DOHH2 (cell line): ENCODE measurements at regions not wholly inside any gene's neighbourhood (a gene's known extent, or its start where the extent isn't known, plus 50 kb on each side); places are given as distances from the start of the nearest gene placed in this dataset.

ENCODE experiments used
- H3F3A ChIP-seq: fragments of 200-600 bp; sonication (generic), shearing (Covaris generic); 2 replicates; pipeline ENCODE4 v1.6.0; 2016; ENCODE audit warnings: antibody characterized with exemption, mild to moderate bottlenecking; ENCODE audit not compliant: control insufficient read depth, insufficient read depth
- H3K27ac ChIP-seq: fragments of 200-600 bp; sonication (generic); 2 replicates; pipeline ENCODE4 v1.5.1; 2014; ENCODE audit warnings: low read depth, mild to moderate bottlenecking, low read length, moderate library complexity
- H3K27me3 ChIP-seq: fragments of 200-600 bp; sonication (generic); 2 replicates; pipeline ENCODE4 v1.6.1; 2014; ENCODE audit warnings: mild to moderate bottlenecking, low read length, mixed read lengths; ENCODE audit not compliant: control insufficient read depth
- H3K36me3 ChIP-seq: fragments of 200-600 bp; sonication (generic); 2 replicates; pipeline ENCODE4 v1.6.1; 2014; ENCODE audit warnings: mild to moderate bottlenecking, low read length, moderate library complexity, mixed read lengths; ENCODE audit not compliant: control insufficient read depth
- H3K4me1 ChIP-seq: fragments of 200-600 bp; sonication (generic); 2 replicates; pipeline ENCODE4 v1.6.1; 2014; ENCODE audit warnings: mild to moderate bottlenecking, low read length, mixed read lengths; ENCODE audit not compliant: control insufficient read depth
- H3K4me2 ChIP-seq: fragments of 200-600 bp; sonication (generic); 2 replicates; pipeline ENCODE4 v1.6.0; 2014; ENCODE audit warnings: mild to moderate bottlenecking, low read length, moderate library complexity
- H3K4me3 ChIP-seq: fragments of 200-600 bp; sonication (generic); 2 replicates; pipeline ENCODE4 v1.5.1; 2014; ENCODE audit warnings: mild to moderate bottlenecking, low read length, mixed read lengths
- H3K79me2 ChIP-seq: fragments of 200-600 bp; sonication (generic); 2 replicates; pipeline ENCODE4 v1.6.1; 2014; ENCODE audit warnings: mild to moderate bottlenecking, low read length, mixed read lengths; ENCODE audit not compliant: control insufficient read depth
- H3K9me2 ChIP-seq: fragments of 200-600 bp; sonication (generic); replicated peaks from 2 replicates; pipeline ENCODE4 v1.6.1; 2014; ENCODE audit warnings: mild to moderate bottlenecking, low read length, mixed read lengths; ENCODE audit not compliant: control insufficient read depth
- H3K9me3 ChIP-seq: fragments of 200-600 bp; sonication (generic); 2 replicates; pipeline ENCODE4 v1.6.1; 2014; ENCODE audit warnings: antibody characterized with exemption, low read length, mixed read lengths; ENCODE audit not compliant: control insufficient read depth, insufficient read depth
- H4K20me1 ChIP-seq: fragments of 200-600 bp; sonication (generic); 2 replicates; pipeline ENCODE4 v1.6.0; 2014; ENCODE audit warnings: low read depth, mild to moderate bottlenecking, antibody characterized with exemption, low read length, moderate library complexity; ENCODE audit not compliant: control insufficient read depth, insufficient read depth
- CTCF ChIP-seq: fragments of 200-600 bp; sonication (generic); IDR thresholded peaks from one replicate; pipeline ENCODE4 v1.5.1; 2014; ENCODE audit warnings: antibody characterized with exemption, mild to moderate bottlenecking, low read depth, low read length; ENCODE audit not compliant: poor library complexity, severe bottlenecking
- EZH2phosphoT487 ChIP-seq: fragments of 200-600 bp; sonication (generic); IDR thresholded peaks from 2 replicates; pipeline ENCODE4 v1.6.1; 2017; ENCODE audit warnings: borderline replicate concordance, mild to moderate bottlenecking, antibody characterized with exemption, low read length, moderate library complexity, mixed read lengths

GRCh38 chr4:60133375-60133774, 1066.8 kb upstream of the ADGRL3 start:
- Histone ChIP-seq H3K9me2 (no peaks in the 10 kb centered on the region), H3K36me3 (no peaks in the 10 kb centered on the region), H3K4me1 (no peaks in the 10 kb centered on the region), H3K79me2 (no peaks in the 10 kb centered on the region), H3K4me3 (no peak overlapping the region), H3K4me2 (no peak overlapping the region), H3K9me3 (no peaks in the 10 kb centered on the region), H4K20me1 (no peaks in the 10 kb centered on the region), H3K27me3 (no peaks in the 10 kb centered on the region), H3K27ac (no peak overlapping the region), H3F3A (no peaks in the 10 kb centered on the region)
- TF ChIP-seq CTCF, result no peak
- no peak for TF ChIP-seq EZH2phosphoT487

- Histone ChIP-seq H3K27ac (no peak overlapping the region), H3K79me2 (no peaks in the 10 kb centered on the region), H3K4me2 (no peak overlapping the region), H3K4me3 (no peak overlapping the region), H3K9me3 (no peaks in the 10 kb centered on the region), H3K27me3 (no peaks in the 10 kb centered on the region), H3K36me3 (no peaks in the 10 kb centered on the region), H3K9me2 (no peaks in the 10 kb centered on the region), H3F3A (no peaks in the 10 kb centered on the region), H4K20me1 (no peaks in the 10 kb centered on the region), H3K4me1 (no peaks in the 10 kb centered on the region)
- no peak for TF ChIP-seq CTCF
- TF ChIP-seq EZH2phosphoT487, result no peak
These were observed 1066.0 kb upstream of the ADGRL3 start for GRCh38 chr4:60134099-60134498.

GRCh38 chr4:60155088-60155487, 1045.0 kb upstream of the ADGRL3 start:
- Histone ChIP-seq H3K9me2 (no peaks in the 10 kb centered on the region), H3K79me2 (no peaks in the 10 kb centered on the region), H3K27me3 (no peaks in the 10 kb centered on the region), H3K36me3 (no peaks in the 10 kb centered on the region), H3K9me3 (no peaks in the 10 kb centered on the region; the same call in 1 of the 2 replicates), H3F3A (no peaks in the 10 kb centered on the region), H3K4me3 (no peak overlapping the region), H3K4me1 (no peaks in the 10 kb centered on the region), H3K27ac (no peak overlapping the region), H3K4me2 (no peak overlapping the region), H4K20me1 (no peaks in the 10 kb centered on the region)
- no peak for TF ChIP-seq EZH2phosphoT487
- TF ChIP-seq CTCF, result no peak

GRCh38 chr4:60173103-60173502, 1027.0 kb upstream of the ADGRL3 start:
- Histone ChIP-seq H3K4me1 (no peaks in the 10 kb centered on the region), H4K20me1 (no peaks in the 10 kb centered on the region), H3K9me2 (no peaks in the 10 kb centered on the region), H3K79me2 (no peaks in the 10 kb centered on the region), H3K4me3 (no peak overlapping the region), H3K27me3 (no peaks in the 10 kb centered on the region), H3F3A (no peaks in the 10 kb centered on the region), H3K9me3 (no peaks in the 10 kb centered on the region), H3K4me2 (no peak overlapping the region), H3K27ac (no peak overlapping the region), H3K36me3 (no peaks in the 10 kb centered on the region)
- TF ChIP-seq EZH2phosphoT487, result no peak
- no peak for TF ChIP-seq CTCF
